ENCODE measurements at regions not wholly inside any gene's neighbourhood (a gene's known extent, or its start where the extent isn't known, plus 50 kb on each side); places are given as distances from the start of the nearest gene placed in this dataset.

DNA sequence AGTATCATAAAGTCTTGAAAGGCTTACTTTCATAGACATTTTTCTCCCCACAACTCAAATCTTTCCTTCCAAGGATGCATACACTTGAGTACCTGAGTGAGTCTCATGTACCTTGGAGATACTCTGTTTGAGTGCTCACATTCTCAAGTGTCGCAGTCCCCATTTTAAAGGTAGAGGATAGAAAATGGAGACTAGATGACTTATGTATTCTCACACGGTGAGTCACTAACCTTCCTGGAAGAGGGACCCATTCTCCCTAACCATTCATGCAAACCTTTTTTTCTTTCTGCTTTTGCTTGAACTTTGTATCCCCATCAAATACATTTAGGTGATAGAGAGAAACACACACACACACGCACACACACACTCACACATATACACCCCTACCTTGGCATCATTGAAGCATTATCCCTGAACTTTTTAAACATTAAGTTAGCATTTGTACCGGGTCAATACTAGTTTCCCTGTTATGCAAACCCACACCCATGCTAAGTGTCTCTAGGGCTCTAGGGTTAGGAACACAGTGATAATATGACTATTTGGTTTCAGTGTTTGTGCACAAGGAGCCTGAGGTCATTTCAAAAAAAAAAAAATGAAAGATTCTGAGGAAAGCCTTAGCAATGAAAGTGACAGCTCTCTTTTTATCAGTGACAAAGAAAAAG lies 236.2 kb downstream of the IKZF2 start:
- no peak overlapping the region for H3K4me3 ChIP-seq (ENCODE audit: low read length)

DNA sequence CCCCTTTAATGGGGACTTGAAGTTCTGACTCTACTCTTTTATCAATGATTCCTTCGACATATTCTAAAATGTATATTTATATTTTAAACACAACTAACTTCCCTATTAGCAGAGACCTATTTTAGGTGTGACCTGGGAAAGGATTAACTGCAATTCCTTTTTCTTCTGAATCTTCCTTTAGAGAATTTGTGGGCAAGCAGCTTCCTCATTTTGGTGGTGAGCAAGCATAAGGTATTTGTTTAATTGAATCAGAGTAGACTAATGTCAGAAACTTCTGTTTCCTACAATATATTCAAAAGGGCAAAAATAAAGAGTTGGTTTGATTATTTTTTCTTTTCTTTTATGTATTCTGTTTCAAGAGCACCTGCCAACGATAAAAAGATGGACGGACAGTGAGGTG lies 237.0 kb downstream of the IKZF2 start:
- no peak for DNase-seq (ENCODE audit: low read depth, low spot score)

More for the DNA sequence above, 236.2 kb downstream of the IKZF2 start:
- DNase-seq (ENCODE audit: low read depth, low spot score): no peak

DNA sequence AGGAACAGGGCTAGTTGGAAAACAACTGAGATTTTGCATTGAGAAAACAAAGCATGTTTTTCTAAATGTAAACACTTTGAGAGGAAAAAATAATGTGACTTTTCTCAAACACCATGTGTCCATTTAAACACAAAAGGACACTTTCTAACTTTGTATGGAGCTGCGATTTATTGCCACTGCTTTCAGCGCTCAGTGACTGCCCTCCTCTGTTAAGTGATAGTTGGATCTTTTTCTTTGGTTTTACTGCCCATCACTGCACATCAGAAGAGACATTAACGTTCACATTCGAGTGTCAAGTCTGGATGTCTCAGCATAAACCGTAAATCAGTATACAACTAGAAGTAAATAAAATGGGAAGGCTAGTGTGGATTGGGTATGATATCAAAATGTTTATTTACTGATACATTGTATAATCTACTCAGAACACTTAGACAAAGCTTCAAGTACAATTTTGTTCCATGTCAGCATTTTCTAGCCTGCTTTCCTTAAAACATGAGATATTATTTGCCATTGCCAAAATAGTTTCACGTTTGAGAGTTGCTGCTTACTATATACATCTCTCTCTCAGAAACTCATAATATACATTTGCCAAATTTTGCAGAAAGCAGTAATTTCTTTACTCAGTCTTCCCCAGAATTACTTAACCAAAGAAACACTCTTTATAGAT lies 237.6 kb downstream of the IKZF2 start:
- H3K4me3 ChIP-seq (ENCODE audit: low read length): no peak overlapping the region
- no peak for DNase-seq (ENCODE audit: low read depth, low spot score)

More for the DNA sequence above, 237.0 kb downstream of the IKZF2 start:
- no peak overlapping the region for H3K4me3 ChIP-seq (ENCODE audit: low read length)

DNA sequence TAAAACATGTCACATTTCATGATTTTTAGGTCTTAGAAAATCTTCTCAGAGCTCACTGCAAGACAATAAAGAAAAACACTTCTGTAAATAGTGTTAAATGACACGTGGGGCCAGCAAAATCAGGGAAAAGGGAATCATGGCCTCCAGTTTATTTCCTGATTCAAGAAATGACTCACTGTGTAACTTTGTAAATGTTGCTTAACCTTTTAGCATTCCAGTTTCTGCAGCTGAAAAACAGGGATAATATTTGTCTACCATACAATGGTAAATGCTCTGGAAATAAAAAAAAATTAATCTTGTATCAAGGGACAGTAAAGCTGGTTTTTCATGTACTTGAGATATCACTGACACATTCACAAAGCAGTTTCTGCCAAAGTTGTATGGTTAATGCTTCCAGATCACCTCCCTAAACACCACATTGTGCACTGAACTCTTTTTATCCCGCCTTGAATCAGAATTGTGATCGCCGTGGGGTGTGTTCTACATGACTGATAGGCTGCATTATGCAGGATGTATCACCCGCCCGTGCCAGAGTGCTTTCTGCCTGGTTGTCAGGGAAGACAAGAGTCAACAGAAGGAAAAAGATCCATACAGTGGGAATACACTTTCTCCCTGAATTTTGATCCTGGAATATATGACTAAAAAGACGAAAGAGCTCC lies 238.8 kb downstream of the IKZF2 start:
- DNase-seq (ENCODE audit: low read depth, low spot score): no peak
- no peak overlapping the region for H3K4me3 ChIP-seq (ENCODE audit: low read length)

DNA sequence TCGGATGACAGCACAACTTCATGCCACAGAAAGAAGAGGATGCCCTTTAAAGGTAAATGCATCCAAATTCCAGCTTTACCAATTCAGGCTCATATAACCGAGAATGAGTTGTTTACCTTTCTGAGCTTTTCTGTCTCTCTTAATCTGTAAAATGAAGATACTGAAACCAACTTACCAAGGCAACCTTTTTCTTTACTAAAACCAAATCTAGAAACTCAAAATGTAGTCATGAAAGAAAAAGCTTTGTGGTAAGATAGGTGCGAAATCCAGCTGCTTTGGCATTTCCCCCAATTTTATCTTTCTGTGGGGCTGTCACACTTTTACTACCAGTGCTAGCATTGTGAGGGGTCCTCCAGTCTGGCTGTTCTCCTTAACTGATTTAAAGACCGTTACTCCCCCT lies 240.4 kb downstream of the IKZF2 start:
- no peak overlapping the region for H3K4me3 ChIP-seq (ENCODE audit: low read length)
- DNase-seq (ENCODE audit: low read depth, low spot score): peak; percentile 30

DNA sequence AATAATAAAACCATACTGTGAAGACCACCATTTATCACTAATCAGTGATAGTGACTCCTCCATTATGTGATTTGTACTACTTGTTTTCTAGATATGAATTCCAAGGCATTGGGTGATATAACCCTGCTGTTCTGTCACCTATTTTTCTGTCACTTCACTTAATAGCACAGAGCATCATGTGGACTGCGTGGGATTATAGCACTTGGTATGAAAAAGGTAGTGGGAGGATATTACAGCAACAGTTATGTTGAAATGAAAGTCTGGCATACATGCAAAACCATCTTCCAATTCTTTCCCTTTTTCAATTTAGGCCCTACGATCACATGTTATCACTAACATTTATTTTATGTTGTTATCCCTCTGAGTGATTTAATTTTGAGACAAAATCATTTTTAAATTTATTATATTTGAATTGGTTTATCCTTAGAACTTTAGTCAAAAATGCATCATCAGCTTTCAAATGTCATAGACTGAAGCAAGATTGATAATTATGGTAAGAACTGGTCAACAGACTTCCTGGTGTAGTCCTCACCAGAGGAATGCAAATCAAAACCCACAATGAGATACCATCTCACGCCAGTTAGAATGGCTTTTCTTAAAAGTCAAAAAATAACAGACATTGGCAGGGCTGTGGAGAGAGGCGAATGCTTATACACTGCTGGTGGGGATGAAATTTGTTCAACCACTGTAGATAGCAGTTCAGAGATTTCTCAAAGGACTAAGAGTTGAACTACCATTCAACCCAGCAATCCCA lies 242.6 kb downstream of the IKZF2 start:
- no peak overlapping the region for H3K4me3 ChIP-seq (ENCODE audit: low read length)
- DNase-seq (ENCODE audit: low read depth, low spot score): no peak

DNA sequence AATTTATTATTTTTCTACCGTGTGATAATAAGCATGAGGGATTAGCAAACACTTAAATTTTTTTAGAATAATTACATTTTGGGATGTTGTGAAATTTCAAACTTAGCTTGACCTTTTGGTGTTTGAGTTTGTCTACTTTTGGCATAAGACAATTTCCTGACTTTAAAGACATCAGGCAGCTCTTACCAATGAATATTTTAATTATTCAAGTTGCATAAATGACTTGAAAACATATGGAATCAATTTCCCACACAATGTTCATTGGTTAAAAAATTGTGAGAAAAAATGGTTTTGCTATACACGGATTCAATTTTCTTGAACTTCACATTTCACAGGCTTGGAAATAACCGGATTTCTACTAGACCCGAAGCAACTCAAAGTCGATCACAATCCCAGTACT lies 243.4 kb downstream of the IKZF2 start:
- no peak for DNase-seq (ENCODE audit: low read depth, low spot score)
- H3K4me3 ChIP-seq (ENCODE audit: low read length): no peak overlapping the region

DNA sequence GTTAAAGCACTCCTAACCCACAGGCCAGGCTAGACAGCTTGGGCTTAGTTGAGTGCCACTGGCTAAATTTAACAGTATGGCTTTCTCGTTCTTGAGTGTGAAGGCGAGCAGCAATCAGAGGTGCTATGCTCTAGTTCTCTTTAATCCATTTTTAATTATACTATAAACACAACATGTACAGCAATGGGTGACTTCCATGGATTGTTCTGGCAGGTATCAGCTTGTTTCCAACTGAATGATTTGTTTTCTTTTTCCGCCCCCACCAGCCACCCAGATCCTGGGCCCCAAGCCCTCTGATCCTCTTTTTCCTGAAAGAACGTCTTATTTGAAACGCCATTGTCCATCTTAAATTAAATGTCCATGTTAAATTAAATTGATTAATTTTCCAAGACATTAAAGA lies 244.8 kb downstream of the IKZF2 start:
- H3K4me3 ChIP-seq (ENCODE audit: low read length): no peak overlapping the region
- no peak for DNase-seq (ENCODE audit: low read depth, low spot score)

DNA sequence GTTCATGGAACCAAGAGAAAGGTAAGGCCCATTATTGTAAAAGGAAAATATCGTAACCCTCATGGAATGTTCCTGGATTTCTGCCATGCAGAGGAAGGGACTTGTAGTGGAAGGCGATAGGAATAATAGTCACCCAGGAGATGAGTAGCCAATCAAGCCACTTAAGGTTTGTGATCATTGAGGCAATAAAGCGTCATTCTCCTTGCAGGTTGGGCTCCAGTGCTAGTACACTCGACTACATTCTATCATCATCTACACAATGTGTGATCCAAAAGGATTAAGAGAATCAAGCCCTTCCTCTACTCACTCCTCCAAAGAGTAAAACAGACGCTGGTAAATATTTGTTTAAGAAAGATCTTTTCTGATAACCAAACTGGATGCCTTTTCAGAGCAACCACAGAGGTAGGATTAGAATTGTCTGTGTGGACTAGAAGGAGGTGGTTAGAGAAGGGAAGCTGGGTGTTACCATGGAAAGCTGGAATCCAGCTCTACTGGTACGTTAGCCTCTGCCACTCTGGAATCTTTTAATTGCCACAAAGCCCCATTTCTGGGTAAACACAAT lies 245.7 kb downstream of the IKZF2 start:
- H3K4me3 ChIP-seq (ENCODE audit: low read length): no peak overlapping the region
- DNase-seq (ENCODE audit: low read depth, low spot score): no peak

DNA sequence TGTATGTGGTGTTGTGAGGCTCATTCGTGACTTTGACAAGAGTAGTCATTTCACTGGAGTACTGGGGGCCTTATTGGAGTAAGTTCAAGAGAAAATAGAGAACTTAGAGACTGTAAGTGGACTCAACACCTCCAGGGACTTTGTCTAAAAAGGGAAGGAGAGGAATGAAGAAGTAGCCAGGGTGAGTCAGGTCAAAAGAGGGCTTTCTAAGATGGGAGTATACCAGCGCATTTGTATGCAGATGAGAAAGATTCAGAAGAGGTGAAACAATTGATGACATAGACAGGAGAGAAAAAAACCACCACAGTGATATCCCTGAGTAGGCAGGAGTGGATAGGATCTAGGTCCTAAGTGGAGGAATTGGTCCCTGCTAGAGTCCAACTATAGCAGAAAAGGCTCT lies 246.8 kb downstream of the IKZF2 start:
- no peak for DNase-seq (ENCODE audit: low read depth, low spot score)
- no peak overlapping the region for H3K4me3 ChIP-seq (ENCODE audit: low read length)

DNA sequence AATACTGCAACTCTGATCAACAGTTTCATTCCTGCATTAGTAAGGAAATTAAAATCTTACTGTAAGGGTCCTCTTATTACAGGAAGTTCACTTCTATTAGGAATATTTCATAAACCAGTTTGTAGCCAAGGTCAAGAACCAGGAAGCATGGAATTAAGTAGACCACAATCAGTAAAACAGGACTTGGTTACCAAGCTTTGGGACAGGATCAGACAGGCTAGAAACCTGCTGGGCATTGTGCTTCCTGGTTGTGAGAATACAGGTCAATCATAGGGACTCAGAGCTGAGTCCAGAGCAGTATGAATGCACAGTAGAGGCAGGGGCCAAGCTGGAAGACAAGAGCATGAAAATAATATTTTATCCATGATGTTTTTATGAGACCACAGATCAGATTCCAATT lies 248.0 kb downstream of the IKZF2 start:
- DNase-seq (ENCODE audit: low read depth, low spot score): no peak

DNA sequence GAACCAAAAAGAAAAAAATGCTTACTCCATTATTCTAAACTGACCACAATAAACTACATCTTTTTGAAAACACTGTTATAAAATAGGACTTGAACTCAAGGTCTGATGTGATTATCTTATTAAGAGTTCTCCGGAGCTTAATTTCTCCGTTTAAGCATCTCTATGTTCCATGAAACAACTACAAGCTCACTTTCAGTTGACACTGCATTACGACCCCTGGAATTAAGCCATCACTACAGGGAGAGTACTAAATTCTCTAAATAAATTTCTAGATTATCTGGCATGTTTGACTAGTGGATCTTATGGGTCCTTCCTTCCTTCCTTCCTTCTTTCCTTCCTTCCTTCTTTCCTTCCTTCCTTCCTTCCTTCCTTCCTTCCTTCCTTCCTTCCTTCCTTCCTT lies 249.0 kb downstream of the IKZF2 start:
- DNase-seq (ENCODE audit: low read depth, low spot score): no peak
- H3K4me3 ChIP-seq (ENCODE audit: low read length): no peak overlapping the region

More for the DNA sequence above, 248.0 kb downstream of the IKZF2 start:
- no peak overlapping the region for H3K4me3 ChIP-seq (ENCODE audit: low read length)

DNA sequence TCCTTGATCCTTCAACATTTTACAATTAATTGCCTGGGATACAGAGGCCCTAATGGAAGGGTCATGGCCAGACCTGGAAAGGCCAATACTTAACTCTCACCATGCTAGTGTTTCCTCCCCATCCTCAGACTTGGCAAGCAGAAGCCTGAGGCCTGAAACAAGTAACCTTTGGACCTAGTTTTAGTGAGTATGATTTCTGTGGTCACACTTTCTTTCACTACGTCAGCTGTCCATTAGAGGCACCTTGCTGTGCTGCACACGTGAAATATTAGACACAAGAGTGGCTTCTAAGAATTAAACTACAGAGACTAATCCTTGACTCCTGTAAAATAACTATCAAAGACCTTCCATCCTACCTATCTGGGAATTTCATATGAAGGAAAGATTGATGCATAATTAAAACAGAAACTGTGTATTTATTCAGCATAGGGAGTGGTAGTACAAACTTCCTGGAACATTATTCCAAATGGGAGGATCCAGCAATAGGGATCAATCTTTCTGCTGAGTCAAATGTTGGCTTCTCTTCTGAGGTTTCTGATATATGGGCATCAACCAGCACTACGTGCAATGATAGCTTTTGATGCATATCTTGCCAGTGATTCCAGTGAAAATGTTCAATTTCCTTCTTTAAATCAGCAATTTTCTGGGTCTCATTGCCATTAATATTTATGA lies 249.7 kb downstream of the IKZF2 start:
- no peak for DNase-seq (ENCODE audit: low read depth, low spot score)

DNA sequence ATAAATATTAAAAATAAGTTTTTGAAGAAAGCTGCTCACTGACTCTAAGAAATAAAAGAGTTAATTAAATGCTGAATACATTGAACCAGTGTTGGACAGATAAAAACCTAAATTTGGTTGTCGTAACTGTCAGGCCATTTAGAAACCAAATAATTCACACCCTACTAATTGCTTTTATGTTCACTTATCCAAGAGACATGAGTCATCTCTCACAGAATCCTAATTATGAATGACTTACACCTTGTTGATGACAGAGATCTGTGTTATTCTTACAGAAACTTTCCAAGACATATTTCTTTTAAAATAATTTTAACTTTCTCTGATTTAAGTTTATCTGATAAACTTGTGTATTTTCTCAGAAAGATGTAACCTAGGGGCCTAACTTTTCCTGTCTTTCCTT lies 250.7 kb downstream of the IKZF2 start:
- no peak for DNase-seq (ENCODE audit: low read depth, low spot score)
- no peak overlapping the region for H3K4me3 ChIP-seq (ENCODE audit: low read length)

More for the DNA sequence above, 249.7 kb downstream of the IKZF2 start:
- H3K4me3 ChIP-seq (ENCODE audit: low read length): no peak overlapping the region

DNA sequence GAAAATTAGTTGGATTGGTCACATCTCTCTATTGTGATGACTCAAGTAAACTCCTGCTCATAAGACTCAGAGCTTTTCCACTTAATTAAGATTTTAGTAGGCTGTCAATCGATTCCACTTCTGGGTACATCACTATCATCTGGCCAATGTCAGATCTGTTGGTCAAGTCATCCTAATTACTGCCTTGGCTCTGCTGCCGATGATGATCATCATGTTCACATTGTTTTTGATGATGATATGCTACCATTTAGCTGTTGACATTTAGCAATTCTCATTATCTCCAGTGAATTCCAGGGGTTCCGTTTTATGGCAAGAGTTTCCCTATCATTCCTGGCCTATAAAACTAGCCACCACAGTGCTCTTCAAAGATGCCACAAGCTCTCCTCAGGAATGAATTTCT lies 253.4 kb downstream of the IKZF2 start:
- no peak for DNase-seq (ENCODE audit: low read depth, low spot score)
- no peak overlapping the region for H3K4me3 ChIP-seq (ENCODE audit: low read length)

DNA sequence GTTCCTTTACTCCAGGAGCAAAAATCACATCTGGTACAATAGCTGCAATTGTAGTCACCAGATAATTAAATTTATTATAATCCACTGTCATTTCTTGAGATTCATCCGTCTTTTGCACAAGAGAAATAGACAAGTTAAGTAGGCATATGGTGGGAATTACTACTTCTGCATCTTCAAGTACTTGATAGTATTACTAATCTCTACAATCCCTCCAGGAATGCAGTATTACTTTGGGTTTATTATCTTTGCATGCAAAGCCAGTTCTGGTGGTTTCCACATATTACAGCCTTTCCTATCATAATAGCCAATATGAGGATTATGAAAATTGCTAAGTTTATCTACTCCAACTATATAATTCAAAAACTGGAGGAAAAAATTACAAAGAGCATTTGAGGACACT lies 254.1 kb downstream of the IKZF2 start:
- H3K4me3 ChIP-seq (ENCODE audit: low read length): no peak overlapping the region
- no peak for DNase-seq (ENCODE audit: low read depth, low spot score)

DNA sequence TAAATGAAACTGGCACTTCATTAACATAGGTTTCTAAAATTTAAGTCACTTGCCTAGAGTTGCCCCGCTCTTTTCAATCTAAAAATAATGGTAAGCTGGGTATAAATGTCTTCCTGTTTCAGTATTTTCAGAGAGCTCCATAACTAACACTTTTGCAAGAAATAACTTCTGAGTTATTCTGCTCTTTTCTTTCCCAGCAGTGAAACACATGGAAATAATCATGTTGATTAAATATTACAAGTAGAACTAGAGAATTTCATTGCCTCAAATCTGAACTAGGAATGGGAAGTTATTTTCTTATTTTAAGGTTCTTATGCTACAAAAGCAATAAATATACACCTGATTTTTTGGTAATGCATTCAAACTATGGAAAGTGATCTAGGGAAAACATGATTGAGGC lies 257.4 kb downstream of the IKZF2 start:
- no peak overlapping the region for H3K4me3 ChIP-seq (ENCODE audit: low read length)
- no peak for DNase-seq (ENCODE audit: low read depth, low spot score)

DNA sequence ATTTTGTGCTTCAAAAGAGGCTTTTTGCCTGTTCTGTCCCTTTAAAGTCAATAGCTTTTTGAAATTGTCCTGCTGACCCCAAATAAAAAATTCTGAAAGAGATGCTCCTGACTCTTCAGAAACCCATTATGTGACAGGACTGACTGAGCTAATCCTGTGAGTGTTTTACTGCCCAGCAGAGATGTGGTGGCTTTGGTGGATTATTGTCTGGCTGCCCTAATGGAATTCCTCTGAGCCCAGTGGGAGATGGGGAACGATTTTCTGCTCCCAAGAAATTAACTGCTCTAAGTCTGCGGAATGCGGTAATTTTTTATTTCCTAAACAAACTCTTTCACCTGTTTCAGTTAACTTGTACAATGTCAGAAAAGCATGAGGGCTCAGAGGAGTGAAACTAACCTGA lies 258.2 kb downstream of the IKZF2 start:
- DNase-seq (ENCODE audit: low read depth, low spot score): no peak
- no peak overlapping the region for H3K4me3 ChIP-seq (ENCODE audit: low read length)

DNA sequence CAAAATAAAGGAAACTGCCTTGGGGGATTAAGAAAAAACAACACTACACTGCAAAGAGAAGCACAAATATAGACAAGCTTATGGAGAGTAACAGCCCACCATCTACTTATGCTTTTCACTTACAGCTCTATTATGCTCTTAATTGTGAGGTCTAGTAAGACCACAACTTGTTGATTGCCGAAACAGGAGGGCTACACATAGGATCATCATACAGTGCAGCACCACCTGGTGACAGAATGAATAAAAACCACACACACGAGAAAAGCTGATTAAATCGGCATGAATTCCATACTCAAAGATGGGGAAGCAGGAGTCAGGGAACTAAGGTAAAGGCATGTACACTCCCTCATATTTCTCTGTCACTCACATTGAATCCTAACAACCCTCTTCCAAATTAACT lies 259.2 kb downstream of the IKZF2 start:
- DNase-seq (ENCODE audit: low read depth, low spot score): peak; percentile 53
- H3K4me3 ChIP-seq (ENCODE audit: low read length): no peak overlapping the region
